GM21723 (cell line): ENCODE measurements at regions not wholly inside any gene's neighbourhood (a gene's known extent, or its start where the extent isn't known, plus 50 kb on each side); places are given as distances from the start of the nearest gene placed in this dataset.
A peak's percentile ranks its signal among the peaks of the same experiment; 100 is the strongest.
"Not testable (repeated sequence)": the region's sequence is repeated elsewhere in the genome, so short reads cannot be mapped to it uniquely, and the experiment has no call there.

Experiments
- ATAC-seq: cut with Tn5 transposase; IDR thresholded peaks from one replicate; pipeline ENCODE4 v1.9.1; 2021; ENCODE audit warnings: mild to moderate bottlenecking, moderate library complexity; ENCODE audit not compliant: unreplicated experiment

DNA sequence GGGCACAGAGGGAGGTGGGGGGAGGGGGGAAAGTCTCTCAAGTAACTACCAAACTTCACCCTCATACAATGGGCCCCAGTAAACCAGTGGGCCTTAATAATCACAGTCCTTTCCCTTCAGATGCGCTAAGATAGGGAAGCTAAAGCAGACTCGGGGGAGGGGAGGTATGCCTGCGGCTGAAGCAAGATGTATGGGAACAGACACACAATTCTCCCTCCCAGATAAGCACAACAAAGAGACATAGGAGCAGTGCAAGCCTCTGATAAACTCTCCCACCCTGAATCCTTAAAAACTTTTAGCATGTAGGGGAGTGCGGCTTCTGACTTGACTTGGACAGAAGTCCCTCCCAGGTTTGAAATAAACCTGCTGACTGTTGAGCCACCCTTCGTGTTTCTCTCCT lies 54.7 kb downstream of the PROP1 start:
- not testable (repeated sequence) for ATAC-seq

DNA sequence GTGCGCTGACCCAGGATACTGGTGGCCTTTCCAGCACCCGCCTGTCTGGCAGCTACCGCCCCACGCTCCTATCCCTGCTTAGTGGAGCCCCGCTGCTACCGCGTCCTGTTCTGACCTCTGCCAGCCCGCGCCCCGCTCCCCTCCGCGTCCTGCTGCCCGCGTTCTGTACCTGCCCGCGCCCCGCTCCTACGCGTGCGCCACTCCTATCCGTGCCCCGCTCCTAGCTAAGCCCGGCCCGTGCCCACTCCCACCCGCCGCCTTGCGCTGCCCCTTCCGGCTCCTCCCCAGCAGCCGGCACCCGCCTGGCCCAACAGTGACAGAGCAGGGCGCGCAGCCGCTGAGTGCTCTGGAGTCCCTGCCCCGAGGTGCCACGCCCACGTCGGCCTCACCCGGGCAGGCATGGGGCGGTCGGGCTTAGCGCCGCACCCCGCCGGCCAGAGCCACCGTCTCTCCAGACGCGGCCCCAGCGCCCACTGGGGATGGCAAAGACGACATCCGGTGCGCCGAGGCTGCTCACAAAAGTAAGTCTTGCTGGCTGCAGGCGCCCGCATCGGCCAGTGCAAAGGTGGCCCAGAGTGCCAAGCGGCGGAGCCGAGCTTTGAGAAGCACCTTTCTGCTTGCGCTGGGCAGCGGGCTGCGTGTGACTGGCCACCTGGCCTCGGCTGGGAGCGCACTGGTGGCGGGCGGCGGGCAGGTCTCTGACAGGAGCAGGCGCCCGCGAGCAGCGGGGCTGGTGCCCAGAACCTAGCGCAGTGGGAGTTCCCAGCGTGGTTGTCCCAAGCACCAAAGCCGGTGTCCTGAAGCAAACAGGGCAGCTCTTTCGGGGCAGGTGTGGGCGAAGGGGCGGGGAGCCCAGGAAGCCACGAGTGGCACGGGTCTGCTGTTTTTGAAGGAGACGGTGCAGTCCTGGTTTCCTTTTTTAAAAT lies 56.5 kb downstream of the PROP1 start:
- ATAC-seq, result not testable (repeated sequence)

DNA sequence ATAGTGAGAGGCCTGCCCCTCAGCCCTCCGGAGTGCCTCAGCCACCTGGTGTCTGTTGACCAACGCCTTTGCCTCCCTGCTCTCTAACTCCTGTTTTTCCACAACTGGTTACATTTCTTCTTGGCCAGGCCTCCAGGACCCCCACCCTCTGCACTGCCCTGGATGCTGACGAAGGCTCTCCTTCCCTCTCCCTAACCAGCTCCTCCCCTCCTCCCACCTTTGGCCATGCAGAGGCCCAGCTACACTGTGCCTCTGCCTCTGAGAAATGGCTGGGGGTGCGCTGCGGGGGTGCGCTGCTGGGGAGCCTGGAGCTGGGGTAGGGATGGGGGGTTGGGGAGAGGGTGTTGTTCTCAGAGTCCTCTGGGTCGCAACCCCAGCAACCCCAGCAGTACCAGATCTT lies 57.3 kb downstream of the PROP1 start:
- ATAC-seq, result not testable (repeated sequence)

DNA sequence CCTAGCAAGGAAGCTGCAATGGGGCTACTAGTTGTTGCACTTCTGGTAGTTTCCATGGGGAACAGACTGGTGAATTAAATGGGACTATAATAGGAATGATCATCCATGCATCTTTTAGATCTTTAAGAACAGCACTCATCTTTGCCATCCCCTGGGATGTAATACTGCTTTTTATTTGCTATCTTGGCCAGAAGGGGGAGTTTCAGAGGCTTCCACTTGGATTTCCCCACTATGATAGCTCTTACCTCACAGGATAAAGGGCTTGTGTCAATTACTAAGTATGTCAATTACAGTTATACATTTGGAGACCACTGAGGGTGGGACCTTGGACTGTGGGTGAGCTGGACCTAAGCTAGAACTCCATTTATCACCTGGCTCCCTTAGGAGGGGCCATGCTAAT lies 61.8 kb downstream of the PROP1 start:
- not testable (repeated sequence) for ATAC-seq

DNA sequence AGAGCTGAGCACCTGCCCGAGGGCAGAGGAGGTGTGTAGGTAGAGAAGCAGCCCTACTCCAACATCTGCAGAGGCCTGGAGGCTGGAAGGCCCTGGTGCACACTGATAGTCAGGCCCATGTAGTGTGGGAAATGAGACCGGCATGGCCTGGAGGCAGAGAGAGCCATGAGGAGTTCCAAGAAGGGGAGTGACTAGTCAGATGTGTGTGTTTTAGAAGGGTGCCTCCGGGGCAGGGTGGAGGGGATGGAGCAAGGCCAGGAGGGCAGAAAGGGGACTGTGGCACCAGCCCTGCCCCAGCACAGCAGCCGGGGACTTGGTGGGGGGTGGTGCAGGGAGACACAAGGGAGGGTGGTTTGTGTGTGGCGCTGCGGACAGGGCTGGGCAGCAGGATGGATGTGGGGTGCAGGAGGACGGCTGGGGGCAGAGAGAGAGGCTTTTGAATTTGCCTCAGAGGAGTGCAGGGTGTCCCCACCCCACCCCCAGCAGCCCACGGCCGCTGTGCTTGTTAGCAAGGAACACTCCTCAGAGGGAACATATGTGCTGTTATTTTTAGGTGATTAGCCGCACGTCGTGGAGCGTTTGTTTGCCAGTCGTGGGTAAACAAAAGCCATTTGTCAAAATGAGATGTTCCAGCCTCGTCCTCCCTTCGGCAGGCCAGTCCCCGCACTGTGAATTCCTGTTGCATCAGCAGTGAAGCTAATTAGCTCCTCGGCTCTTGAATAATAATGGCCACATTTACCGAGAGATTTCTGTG lies 65.6 kb downstream of the PROP1 start:
- ATAC-seq, result not testable (repeated sequence)

DNA sequence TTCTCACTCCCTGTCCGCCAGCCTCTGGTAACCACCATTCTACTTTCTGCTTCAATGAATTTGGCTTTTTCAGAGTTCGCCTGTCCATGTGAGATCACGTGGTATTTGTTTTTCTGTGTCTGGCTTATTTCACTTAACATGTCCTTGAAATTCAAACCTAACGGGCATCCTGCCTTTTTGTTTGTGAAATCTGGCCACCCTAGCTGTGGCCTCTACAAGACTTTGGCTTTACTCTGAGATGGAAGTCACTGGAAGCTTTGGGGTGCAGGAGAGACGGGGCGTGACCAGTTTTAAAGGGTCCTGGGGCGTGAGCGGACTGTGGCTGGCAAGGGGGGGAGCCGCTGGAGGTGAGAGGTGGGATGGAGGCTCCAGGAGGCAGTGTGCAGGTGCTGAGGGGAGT lies 66.4 kb downstream of the PROP1 start:
- not testable (repeated sequence) for ATAC-seq

DNA sequence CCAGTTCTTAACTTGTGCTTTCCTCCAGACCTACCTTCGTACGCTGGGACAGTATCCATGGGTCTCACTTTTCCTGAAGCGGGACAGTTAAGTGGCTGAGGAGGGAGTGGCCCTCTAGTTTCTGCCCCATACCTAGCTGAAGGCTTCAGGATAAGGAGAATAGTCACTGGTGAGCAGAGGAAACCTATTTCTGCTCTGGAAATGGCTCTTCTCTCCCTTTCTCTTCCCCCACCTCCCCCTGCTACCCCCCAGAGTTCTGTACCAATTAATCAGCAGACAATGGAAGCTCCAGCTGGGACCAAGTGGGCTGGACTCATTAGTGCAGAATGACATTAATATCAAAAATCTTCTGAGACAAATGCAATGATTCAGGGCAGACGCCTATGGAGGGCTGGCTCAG lies 68.5 kb downstream of the PROP1 start:
- not testable (repeated sequence) for ATAC-seq

DNA sequence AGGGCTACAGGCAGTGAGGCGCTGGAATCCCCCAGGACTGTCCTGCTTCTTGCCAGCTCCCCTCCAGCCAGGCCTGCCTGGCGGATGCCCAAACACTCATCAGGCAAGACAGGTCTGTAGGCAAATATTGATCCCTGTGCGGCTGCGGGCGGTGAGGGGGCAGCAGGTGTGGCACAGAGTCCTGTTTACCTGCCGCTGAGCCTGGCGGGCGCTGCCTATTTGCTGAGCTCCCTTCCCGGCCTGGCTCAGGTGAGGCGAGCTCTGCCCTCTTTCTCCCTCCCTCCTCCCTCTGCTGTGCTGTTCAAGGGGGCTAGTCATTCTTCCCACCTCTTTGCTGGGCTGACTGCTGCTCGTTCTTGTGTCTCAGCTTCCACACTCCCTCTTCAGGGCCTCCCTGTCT lies 71.5 kb downstream of the PROP1 start:
- ATAC-seq, result not testable (repeated sequence)

DNA sequence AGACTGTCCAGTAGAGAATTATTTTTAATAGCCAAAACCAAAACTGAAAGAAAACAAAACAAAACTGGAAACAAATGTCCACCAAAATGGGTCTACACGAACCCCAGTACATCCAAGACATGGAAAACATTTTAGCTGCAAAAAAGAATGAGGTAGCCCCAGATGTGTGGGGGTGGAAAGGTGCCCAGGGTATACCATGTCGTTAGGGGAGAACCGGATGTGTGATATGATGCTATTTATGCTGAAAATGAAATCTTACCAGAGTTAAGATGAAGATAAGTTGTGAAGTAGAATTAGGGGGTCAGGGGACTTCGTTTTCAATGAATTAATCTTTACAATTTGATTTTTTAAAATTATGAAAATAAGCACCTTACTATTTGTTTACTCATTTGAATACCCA lies 72.2 kb downstream of the PROP1 start:
- not testable (repeated sequence) for ATAC-seq

DNA sequence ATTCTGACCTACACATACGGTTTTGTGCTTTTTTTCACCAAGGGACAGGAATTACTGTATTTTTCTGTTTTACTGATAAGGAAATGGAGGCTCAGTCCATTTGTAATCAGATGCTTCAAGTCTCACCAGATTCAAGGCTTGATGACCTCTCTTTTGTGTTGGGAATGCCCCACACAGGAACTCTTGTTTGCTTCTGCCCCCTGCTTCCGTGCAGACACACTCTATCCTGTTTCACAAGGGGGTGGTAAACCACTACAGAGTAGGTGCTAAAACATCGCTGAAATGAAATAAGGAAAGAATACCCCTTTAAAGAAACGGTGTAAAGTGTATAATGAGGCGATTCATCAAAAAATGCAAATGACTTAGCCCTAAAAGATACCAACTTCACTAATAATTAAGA lies 72.9 kb downstream of the PROP1 start:
- ATAC-seq, result not testable (repeated sequence)

DNA sequence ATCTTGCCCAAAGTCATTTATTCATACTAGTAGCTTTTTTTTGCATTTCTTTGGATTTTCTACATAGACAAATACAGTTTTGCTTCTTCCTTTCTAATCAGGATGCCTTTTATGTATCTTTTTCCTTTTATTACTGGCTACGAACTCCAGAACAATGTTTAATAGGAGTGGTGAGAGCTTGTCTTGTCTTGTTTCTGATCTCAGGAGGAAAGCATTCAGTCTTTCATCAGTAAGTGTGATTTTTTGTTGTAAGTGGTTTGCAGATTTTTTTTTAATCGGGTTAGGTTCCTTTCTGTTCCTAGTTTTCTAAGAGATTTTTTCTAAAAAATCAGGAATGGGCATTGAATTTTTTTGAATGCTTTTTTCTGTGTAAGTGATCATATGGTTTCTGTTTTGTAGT lies 86.8 kb downstream of the PROP1 start:
- not testable (repeated sequence) for ATAC-seq

DNA sequence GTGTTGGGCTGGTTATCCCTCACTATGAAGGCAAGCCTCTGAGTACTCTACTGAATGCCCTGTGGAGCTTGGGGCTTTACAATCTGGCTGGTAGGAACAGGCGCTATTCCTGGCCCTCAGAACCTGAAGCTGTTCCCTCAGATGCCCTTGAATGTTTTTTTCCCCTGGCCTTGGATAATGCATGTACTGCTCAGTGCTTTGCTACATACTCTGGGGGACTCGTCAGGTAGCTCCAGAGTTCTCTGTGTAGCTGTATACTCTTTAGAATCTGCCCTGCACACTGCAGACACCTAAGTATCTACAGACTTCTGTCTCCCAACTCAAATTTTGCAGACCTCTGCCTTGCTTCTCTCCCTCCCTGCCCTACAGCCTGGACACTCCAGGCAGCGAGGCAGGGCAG lies 93.2 kb downstream of the PROP1 start:
- not testable (repeated sequence) for ATAC-seq

DNA sequence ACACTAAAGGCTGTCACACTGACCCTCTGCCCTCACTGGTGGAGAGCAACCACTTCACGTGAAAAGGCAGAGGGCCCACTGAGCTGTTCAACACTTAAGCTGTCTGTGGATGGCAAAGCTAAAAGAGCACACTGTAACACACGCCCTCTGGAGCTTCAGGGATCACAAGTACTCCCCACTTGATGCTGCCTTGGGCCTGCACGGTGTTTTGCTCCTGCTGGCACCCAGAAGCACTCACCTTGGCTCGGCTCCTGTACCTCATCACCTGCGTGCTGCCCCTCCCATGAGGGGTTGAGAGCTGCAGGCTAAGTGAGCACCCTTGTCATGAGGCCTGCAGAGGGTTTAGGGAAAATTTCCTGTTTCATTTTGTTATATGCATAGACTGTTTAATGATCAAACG lies 96.0 kb downstream of the PROP1 start:
- ATAC-seq, result not testable (repeated sequence)

DNA sequence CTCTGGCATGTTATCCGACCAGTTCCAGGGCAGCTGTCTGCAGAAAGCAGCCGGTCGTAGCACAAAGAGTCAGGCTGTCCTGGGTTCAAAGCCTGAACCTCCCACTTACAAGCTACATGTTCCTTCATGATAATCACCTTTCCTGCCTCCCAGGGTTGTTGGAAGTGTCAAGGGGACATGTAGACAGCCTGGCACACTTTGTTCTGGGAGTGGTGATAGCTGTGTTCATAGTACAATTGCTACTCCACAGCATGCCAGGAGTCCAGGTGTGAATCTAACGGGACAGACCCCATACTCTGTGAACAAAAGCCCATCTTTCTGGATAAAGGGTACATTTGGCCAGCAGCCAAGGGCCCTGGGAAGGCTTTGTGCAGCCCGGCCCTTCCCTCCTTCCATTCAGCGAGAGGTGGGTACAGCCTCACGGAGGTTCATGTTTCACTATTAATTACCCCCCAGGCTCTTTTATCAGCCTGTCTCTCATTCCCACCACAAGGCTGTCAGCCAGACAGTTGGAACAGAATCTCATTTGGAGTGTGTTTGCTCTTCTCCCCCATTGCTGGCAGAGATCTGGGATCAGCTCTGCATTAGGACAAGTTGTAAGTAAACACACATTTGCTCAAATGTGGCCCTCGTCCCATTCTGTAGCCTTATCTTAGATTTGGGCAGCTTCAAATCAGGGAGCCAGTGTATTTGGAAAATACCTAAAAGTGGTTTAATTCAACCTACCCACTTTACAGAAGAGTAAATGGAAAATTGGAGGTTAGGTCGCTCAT lies 101.2 kb downstream of the PROP1 start:
- ATAC-seq, result not testable (repeated sequence)

DNA sequence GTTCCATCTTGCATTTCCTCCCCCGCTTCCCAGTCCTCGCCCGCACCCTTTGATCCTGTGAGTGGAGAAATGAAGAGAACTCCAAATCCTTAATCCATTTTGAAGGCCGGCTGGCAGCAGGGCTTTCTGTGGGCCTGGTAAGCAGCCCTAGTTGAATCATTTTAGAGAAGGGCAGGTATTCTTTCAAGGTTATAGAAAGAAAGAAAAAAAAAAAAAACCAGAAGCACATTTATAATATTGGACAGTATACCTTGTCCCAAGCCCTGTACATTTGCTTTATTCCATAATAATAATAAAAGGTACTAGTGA lies 103.7 kb downstream of the PROP1 start:
- ATAC-seq, result not testable (repeated sequence)

DNA sequence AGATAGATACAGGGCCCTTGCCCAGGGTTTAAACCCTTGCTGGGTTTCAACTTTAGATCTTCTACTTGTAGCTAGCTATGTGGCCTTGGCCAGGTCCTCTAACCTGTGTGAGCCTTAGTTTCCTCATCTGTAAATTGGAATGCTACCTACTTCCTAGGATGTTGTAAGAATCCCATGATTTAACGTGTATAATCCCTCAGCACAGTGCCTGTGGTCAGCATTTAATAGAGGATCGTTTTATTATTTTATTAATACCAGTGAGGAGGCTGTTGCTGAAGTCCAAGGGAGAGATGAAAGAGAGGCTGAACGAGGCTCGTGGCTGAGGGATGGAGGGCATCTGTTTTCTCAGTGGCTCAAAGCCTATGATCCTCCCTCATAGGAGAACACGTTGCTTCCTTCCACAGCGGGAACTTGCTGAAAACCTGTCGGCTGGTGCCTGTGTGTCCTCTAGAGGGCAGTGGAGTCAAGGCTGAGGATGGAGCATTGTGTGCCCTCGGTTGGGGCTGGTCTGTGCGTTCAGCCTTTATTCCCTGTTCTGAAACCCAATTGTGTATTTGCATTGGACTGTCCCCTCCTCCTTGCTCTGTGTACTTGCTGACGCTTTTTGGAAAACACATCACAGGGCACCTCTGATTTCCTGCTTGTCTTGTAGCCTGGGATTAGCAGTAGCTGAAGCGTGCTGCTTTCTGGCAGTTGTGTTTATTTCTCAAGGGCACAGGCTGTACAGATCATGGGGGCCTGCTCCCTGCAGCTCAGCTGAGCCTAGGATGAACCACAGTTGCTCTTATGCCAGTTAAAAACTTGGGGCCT lies 104.3 kb downstream of the PROP1 start:
- ATAC-seq, result peak; percentile 84

DNA sequence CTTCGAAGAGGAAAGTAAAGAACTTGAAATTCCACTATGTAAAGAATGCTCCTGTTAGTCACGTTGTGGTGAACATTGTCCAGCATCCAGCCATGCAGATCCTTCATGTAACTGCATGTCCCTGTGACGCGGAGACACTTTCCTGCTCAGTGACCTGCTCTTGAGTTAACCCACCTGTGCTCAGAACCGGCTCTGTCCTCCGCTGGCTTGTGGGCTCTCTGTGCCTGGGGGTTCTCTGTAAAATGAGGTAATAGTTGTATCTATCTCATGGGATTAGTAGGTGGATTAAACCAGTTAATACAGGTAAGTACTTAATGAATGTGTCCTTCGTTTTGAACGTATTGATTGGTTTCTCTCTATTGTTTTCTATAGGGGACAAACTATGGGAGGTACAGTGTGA lies 100.6 kb upstream of the FAM153A start:
- ATAC-seq, result not testable (repeated sequence)

DNA sequence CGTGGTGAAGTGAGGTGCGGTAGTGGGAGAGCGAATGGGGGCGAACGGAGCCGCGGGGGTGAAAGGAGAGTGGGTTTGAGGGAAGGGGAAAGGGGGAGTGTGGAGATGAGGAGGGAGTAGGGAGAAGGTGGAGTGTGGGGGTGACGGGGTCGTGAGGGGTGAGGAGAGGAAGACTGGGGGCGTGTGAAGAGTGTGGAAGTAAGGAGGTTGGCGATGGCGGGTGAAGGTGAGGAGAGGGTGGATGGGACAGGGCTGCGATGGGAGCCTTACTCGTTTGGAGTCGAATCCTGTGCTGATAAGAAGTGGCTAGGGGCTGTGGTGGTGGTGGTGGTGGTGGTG lies 93.2 kb upstream of the FAM153A start:
- not testable (repeated sequence) for ATAC-seq

DNA sequence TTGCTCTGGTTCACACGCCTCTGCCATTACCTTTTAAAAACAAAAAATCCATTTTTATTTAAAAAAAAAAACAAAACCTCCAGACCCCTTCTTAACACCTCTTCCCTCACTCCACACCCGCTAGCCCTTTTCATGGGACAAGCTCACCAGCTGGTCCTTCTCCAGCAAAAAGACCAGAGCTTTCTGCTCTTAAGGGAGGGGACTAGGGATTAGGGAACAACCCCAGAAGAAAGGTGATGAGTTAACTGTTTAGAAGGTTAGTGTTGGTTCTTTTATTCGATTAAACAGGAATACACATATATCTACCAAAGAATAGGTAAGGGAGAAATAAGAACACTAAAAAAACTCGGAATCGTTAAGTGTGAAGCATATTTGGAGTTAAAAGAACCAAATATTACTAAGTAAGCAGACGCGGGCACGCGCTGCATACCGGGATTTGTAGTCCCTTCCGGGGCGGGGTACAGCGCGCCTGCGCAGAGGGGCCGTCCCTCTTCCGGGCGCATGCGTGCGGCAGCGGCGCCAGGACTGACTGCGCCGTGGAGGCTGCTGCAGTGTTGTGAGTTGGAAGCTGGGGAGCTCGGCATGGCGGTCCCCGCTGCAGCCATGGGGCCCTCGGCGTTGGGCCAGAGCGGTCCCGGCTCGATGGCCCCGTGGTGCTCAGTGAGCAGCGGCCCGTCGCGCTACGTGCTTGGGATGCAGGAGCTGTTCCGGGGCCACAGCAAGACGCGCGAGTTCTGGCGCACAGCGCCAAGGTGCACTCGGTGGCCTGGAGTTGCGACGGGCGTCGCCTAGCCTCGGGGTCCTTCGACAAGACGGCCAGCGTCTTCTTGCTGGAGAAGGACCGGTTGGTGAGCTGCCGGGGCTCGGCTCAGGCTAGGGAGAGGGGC lies 92.6 kb upstream of the FAM153A start:
- peak; percentile 75 for ATAC-seq
